ENCODE measurements at regions not wholly inside any gene's neighbourhood (a gene's known extent, or its start where the extent isn't known, plus 50 kb on each side); places are given as distances from the start of the nearest gene placed in this dataset.

DNA sequence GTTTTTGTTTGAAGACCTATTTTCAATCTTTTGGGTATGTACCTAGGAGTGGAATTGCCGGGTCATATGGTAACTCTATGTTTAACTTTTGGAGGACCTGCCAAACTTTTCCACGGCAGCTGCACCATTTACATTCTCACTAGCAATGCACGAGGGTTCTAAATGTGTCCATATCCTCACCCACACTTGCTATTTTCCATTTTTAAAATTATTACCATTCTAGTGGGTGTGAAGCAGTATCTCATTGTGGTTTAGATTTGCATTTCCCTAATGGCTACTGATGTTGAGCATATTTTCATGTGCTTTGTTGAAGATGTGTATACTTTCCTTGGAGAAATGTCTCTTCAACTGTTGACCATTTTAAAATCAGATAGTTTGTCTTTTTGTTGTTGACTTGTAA lies 60.3 kb upstream of the HAPSTR1 start:
- TF ChIP-seq POLR2A (IDR thresholded peaks at IDR 0.05; ENCODE audit: low read length) = no peak
- TF ChIP-seq GATA1 (IDR thresholded peaks at IDR 0.05; ENCODE audit: low read depth, low read length) = no peak
